NOMO-1 treated with dmso at 0.1 percent for 144 hours (cell line): ENCODE measurements at regions not wholly inside any gene's neighbourhood (a gene's known extent, or its start where the extent isn't known, plus 50 kb on each side); places are given as distances from the start of the nearest gene placed in this dataset.

Experiments used
- DNase-seq: peaks from one replicate; lab custom pipeline; 2025; ENCODE audit not compliant: unreplicated experiment; lab: John Stamatoyannopoulos, UW

DNA sequence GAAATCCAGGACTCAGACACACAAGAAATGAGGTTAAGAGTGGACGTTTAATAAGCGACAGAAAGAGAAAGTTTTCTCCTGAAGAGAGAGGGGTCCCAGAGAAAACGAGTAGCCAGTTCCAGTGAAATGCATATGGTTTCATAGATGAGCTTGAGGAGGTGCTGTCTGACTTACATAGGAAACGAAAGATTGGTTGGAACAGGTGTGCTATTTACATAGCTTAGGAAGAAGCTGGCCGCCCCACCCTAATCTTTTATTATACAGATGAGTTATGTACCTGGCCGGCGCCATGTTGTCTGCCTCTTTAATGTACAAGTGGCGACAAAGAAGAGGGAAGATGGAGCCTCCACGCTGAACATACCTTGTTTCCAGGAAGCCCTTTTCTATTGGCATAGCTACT, 223.0 kb downstream of the SLC6A15 start:
- no peak for DNase-seq

DNA sequence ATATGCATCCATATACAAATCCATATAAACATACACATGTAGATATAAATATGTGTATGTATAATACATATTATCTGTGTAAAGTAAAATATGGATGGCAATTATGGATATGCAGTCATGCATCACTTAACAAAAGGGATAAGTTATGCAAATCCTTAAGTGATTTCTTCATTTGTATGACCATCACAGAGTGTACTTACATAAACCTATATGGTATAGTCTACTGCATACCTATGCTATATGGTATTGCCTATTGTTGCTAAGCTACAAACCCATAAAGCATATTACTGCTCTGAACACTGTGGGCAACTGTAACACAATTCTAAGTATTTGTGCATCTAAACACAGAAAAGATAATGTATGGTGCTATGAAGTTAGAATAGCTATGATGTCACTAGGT, 227.2 kb downstream of the SLC6A15 start:
- DNase-seq, result no peak

DNA sequence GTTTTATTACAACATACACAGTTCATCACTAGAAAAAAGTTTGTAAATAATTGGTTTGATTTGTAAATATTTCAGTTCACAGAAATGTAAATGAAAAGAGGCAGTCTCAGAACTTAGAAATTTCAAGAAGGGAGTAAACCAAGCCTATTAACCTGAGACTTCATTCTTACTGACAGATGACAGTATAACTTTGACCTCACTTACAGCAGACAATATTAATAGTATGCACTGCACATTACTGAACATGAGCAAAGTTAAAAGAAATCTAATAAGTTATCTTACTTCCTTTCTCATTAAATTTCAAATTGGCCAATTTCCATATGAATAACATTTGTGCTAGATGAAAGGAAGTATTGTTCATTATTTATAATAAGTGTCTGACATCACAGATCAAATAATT, 235.8 kb downstream of the SLC6A15 start:
- no peak for DNase-seq

GRCh38 chr12:84661786-84662185, 250.8 kb downstream of the SLC6A15 start:
- no peak for DNase-seq

GRCh38 chr12:84660139-84660538, 252.5 kb downstream of the SLC6A15 start:
- DNase-seq, result no peak

DNA sequence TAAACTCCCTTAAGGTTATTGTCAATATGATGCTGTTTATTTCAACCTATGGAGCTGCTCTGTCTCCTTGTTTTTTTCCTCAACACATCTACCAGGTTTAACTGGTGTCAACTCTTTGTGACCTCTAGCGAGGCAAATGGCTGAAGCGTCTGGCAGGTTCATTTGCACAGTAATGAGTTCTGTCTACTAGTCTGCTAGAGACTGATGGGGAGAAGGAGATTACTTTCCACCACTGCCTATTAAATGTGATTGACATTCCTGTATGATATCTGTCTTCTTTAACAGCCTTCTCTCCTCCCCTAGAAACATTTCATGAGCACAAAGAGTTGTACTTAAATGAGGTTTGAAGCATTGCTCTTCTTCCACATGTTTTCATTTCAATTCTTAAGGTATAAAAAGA, 253.7 kb downstream of the SLC6A15 start:
- no peak for DNase-seq

GRCh38 chr12:84656705-84657104, 255.9 kb downstream of the SLC6A15 start:
- DNase-seq, result no peak

DNA sequence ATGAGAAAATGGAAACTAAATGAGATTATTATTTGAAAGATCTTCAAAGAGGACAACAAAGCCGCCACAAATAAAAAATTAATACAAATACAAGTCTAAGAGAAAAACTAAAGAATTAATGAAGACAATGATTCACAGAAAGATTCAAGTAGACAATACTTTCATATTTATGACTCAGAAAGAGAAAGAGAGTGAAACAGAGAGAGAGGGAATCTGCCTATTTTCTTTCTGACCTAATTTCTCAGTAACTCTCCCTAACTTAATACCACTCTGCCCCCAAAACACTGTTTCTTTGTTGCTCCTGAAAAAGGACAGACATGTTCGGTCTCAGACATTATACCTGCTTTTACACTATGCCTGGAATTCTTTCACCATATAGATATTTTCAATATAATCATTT, 259.1 kb downstream of the SLC6A15 start:
- no peak for DNase-seq

GRCh38 chr12:84648425-84648824, 264.2 kb downstream of the SLC6A15 start:
- DNase-seq, result no peak

DNA sequence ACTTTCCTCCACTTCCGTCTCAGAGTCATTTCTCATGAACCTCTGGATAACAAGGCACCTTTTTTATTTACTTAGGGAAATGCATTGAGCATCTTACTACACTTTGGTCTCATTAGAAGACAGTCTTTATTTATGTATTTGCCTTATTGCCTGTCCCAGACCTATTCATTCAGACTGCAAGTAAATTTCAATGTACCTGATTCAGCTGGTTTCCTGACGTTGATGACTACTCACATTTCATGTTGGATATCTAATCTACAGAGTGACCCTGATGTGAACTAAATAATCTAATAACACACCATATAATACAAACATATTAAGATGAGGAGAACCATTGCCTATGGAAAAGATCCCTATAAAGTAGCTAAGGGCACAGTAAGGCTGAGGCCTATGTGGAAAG, 267.7 kb downstream of the SLC6A15 start:
- no peak for DNase-seq

- DNase-seq, result no peak
Observed at GRCh38 chr12:84643993-84644392, 268.6 kb downstream of the SLC6A15 start.

GRCh38 chr12:84641940-84642545, 270.6 kb downstream of the SLC6A15 start:
- no peak for DNase-seq

GRCh38 chr12:84638811-84639368, 273.7 kb downstream of the SLC6A15 start:
- DNase-seq, result no peak

GRCh38 chr12:84637926-84638325, 274.7 kb downstream of the SLC6A15 start:
- no peak for DNase-seq

GRCh38 chr12:84636801-84637290, 275.8 kb downstream of the SLC6A15 start:
- DNase-seq, result no peak

- DNase-seq, result no peak
Observed at GRCh38 chr12:84634526-84634925, 278.1 kb downstream of the SLC6A15 start.

DNA sequence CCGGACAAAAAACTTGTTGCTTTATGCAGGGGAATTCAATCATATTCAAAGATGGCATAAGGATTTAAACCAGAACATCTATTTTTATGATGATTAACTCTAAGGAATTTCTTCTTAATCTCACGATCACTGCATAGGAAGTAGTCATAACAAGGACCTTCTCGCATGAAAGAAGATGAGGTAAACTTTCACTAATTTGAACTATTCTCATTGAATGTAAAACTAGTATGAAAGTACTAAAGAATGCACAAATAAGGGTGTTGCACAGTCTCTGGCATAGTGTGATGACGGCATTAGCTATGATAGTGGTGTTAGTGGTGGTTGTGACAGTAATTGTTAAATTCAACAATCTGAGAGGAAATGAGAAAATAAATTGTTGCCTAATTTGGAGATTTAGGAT, 280.0 kb downstream of the SLC6A15 start:
- DNase-seq, result no peak

- DNase-seq, result no peak
Observed at GRCh38 chr12:84631020-84631419, 281.6 kb downstream of the SLC6A15 start.

- no peak for DNase-seq
Observed at GRCh38 chr12:84627593-84627992, 285.0 kb downstream of the SLC6A15 start.

DNA sequence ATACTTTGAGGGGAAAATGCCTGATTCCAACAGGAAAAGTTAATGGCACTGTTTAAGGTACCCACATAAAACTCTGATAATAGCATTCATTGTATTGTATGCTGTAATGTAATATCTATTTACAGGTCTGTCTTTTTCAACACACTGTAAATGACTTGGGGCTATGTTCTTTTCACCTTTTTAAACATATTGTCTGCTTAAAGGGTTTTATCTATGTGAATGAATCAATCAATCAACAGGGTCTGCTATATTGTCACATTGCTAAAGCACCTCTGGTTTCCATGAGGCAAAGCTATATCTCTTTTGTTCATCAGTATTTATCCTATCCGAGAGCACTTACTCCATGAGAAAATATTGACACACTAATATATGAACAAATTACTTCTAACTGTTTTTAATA, 288.0 kb downstream of the SLC6A15 start:
- no peak for DNase-seq

GRCh38 chr12:84619053-84619571, 293.5 kb downstream of the SLC6A15 start:
- DNase-seq, result no peak

- DNase-seq, result no peak
Observed at GRCh38 chr12:84607170-84607819, 305.3 kb downstream of the SLC6A15 start.
